Activated CD4-positive, alpha-beta T cell treated with anti-CD3 and anti-CD28 coated beads, Interleukin-2, amount 50 U/mL, for 1 hour (primary cell): ENCODE measurements at regions not wholly inside any gene's neighbourhood (a gene's known extent, or its start where the extent isn't known, plus 50 kb on each side); places are given as distances from the start of the nearest gene placed in this dataset.
"Not testable (repeated sequence)": the region's sequence is repeated elsewhere in the genome, so short reads cannot be mapped to it uniquely, and the experiment has no call there.

Source experiments
- DNase-seq: peaks from one replicate; pipeline ENCODE4 v3.0.0-alpha.2; 2020

DNA sequence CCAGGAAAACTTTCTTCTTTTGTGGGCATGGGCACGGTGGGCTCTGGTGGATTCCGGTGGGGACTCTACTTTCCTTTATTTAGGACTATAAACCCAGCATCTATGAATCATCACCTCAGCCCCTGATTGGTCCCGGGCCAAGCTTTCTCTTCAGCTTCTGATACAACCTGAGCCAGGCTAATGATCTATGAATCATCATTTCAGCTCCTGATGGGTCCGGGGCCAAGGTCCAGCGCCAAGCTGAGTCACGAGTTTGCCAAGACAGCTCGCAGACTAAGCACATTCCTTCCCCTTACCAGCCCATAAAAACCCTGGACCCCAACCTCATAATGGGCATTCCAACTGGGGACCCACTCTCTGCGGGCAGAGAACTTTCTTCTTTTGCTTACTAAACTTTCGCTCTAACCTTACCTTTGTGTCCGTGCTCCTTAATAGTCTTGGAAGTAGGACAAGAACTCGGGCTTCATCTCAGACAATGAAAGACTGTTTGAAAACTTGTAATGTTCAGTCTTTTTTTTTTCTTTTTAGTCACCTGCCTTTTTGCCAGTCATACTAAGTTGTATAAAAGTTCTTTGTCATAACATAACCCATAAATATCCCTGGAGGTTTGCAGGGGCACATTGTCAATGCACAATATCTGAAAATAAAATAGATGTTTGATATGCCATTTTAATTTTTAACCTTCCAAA lies 904.9 kb upstream of the EPHA5 start:
- DNase-seq, result no peak

DNA sequence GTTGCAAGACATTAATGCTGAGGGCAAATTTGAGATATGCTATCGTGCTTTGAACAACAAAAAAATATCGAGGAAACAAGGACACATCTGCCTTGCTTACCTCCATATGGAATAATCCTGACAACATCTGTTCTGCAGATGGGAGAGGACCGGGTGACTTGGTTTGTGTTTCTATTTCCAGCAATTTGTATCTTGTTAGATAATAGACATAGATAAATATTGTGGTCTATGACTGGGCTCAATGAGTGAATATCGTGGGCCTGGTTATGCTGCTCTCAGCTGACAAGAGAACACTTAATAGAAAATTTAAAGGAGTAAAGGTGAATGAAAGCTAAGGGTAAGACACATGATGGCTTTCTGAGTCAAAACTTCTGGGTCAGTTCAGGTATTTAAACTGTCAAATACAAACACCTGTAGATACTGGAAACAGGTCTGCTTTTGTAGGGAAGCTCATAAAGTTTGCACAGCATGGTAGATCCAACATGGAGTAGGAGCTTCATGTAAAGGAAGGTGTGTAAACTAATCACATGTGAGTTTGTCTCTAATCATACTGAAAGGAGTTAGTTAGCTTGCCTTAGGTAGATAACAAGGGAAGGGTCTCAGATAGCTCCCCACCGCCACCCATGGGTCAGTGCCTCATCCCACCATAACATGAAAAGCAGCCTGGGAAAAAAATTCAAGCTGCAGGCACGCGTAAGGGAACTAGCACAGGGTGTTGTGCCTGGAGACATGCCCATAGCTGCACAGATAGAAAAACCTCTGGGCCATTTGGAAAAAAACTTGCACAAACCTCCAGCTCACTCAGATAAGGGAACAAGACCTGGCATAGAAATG lies 904.1 kb upstream of the EPHA5 start:
- no peak for DNase-seq

DNA sequence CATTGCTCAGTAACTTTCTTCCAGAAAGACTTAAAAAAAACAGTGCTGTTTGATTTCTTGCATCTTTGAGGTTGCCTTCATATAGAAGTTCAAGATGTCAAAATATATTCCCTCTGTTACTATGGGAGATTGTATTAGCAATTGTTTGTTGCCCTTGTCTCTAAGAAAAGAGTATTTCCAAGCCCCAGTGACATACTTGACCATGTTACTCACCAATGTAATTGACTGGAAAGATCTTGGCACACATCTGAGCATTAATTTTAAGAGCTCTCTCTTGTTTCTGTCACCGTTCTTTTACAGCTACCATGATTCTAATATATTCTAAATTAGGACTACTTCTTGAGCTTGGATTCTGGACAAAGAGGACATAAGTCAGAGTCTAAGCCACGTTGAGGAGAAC lies 902.7 kb upstream of the EPHA5 start:
- DNase-seq, result no peak

DNA sequence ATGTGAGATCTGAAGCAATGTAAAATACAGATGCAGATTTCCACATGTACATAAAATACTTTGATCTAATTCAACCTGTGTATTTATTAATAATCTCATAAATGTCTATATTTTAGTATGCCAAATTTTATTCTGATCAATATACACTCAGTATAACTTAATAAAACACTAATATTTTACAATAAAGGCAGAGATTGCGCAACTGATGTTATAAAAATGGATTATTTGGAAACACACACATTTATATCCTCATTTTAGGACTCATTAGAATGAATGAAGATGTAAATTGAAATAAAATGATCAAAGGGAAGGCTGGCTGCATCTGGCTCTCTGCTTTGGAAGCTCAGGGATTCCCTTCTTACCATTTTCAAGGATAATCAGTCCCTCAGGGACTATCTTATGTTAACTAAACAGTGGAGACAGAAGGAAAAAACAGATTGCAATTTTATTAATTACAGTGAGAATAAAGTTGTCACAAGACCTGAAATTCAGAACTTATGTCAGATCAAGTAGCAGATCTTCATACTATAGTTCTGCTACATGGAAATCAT lies 900.9 kb upstream of the EPHA5 start:
- DNase-seq, result no peak

DNA sequence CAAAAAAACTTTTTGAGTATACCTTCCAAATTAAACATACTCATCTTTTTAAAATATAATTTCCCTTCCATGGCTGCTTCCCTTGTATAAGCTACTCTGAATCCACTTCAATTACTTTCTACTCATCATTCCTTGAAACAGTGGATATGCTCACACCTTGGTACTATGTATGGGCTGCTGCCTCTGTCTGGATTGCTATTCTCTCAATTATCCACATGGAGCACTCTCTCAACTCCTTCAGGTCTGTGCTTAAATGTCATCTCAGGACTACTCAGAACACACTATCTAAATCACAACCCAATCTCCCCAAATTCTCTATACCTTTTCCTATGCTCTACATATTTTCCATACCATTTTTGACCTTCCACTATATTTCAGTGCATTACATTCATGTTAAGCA lies 898.9 kb upstream of the EPHA5 start:
- no peak for DNase-seq

DNA sequence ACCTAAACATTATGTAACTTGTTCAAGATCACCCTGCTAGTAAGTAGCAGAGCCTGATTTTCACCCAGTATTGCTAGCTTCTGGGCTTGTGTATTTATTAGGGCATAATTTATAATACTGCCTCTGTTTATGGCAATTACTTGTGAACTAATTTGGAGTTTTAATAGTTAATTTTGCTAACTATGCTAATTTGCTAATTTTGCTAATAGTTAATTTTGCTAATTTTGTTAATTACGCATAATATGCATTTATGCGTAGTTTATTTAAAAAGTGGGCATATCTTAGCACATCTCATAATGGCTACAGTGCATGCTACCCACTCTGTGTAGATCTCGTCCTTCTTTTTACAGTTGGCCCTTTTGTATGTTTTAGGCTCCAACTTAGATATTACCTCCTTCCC lies 898.1 kb upstream of the EPHA5 start:
- no peak for DNase-seq

DNA sequence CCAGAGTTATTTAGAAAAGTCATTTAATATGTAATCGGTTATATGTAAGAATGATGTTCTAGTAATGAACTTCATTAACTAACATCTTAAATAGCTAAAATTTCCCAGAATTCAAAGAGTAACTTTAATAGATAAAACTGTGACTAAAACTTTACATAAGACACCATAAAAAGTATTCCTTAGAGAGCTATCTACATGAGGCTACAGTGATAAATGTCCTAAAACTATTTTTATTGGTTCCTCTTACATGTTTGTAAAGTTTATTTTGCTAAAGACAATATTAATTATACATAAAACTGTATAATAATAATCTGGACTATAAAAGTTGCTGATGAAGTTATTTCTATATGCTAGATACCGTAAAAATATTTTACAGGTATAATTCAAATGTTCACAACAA lies 897.7 kb upstream of the EPHA5 start:
- no peak for DNase-seq

DNA sequence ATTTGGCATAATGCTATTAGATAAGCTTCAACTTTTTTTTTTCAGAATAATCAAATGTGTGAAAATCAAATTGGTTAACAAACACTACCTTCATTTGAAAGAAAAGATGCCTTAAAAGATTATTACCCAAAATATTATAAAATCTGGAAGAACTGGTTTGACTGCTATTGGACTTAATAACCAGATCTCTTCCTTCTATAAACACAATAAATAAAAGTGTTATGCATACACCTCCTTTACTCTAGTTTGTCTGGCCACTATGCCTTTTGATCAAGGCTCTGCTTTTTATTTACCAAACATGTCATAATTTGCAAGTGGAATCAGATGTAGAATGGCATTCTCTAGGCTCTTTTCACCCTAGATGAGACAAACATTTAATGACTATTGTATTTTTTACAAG lies 897.3 kb upstream of the EPHA5 start:
- DNase-seq, result no peak

DNA sequence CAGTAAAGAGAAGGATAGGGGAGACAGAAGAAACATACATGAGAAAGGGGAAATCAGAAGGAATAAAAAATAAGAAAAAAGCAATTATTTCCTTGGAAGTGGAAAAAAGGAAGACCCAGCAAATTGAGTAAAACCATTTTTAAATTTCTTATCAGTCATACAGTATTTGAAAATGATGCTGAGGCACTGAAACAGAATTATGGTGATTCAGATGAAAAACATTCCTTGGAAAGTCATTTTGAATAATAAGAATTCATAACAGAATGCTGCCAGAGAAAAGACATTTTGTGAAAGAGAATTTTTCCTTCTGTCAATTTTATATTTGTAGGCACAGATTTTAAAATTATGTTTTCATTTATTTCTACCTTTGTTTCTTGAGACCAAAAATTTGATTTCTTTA lies 895.5 kb upstream of the EPHA5 start:
- no peak for DNase-seq

DNA sequence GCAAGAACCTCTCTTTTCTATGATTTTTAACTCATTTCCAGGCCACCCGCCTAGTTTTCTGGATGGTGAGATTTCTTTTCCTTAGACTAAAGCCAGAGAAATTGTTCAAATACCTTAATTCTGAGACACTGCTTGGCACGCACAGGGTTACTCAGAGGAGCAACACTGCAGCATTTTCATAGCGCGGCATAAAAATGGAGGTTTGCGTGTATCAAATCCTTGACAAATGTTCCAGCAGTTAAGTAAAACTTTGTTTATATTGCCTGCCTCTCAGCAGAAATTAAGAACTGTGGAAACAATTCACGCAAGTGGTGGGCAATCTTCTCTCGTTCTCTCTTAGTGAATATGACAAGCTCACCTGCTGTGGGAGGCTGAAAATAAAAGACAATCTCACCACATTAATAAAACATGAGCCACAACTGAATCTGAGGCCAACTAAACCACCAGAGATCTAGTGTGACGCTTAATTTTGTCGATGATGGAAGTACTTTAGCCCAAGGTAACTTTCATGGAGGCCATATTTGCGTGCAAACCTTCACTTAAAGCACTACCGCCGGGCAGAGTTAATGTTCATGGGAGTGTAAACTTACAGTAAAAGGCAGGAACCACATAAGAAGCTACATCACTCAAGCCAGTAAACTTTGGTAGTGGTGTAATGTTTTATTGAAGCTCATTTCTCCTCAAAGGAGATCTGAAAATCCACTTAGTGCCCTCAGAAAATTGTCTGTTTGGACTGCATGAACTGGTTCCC lies 894.8 kb upstream of the EPHA5 start:
- no peak for DNase-seq

DNA sequence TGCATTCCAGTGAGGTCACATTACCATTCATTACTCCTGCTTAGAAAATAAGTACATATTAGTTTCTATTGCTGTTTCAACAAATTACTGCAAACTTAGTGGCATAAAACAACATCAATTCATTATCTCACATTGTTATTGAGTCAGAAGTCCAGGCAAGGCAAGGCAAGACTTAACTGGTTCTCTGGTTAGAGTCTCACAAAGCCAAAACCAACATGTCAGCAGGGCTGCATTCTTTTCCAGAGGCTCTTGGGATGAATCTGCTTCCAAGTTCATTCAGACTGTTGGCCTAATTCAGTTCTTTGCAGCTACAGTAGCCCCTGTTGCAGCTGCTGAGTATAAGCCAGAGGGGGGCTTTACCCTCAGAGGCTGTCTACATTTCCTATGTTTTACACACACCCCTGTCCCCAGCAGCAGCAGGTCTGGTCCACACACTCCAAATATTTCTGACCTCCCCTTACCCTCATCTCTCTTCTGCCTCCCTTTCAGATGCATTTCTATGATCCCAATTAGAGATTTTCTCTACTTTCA lies 892.1 kb upstream of the EPHA5 start:
- DNase-seq, result no peak

DNA sequence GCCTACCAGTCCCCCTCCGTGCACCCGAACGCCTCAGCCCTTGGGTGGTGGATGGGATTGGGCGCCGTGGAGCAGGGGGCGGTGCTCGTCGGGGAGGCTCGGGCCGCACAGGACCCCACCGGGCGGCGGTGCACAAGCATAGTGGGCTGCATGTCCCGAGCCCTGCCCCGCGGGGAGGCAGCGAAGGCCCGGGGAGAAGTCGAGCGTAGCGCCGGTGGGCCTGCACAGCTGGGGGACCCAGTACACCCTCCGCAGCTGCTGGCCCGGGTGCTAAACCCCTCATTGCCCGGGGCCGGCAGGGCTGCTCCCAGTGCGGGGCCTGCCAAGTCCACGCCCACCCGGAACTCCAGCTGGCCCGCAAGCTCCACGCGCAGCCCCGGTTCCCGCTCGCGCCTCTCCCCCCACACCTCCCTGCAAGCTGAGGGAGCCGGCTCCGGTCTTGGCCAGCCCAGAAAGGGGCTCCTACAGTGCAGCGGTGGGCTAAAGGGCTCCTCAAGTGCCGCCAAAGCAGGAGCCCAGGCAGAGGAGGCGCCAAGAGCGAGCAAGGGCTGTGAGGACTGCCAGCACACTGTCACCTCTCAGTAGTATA lies 891.3 kb upstream of the EPHA5 start:
- DNase-seq, result not testable (repeated sequence)

DNA sequence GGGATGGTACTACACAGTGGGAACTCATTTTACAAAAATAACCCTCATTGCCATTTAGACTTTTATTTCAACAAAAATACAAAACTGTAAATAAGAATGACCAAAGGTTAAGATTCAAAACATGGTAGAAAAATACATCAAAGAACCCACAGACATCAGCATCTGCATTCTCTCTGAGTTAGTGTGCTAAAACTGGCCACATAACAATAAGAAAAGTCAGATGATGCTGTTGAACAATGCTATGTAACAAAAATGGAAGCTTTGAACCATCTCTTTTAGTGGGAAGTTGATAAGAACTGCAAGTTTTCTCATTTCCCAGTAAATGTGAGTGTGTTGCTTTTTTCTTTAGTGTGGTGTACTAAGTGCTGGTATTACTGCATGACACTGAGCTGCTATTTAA lies 888.4 kb upstream of the EPHA5 start:
- no peak for DNase-seq

DNA sequence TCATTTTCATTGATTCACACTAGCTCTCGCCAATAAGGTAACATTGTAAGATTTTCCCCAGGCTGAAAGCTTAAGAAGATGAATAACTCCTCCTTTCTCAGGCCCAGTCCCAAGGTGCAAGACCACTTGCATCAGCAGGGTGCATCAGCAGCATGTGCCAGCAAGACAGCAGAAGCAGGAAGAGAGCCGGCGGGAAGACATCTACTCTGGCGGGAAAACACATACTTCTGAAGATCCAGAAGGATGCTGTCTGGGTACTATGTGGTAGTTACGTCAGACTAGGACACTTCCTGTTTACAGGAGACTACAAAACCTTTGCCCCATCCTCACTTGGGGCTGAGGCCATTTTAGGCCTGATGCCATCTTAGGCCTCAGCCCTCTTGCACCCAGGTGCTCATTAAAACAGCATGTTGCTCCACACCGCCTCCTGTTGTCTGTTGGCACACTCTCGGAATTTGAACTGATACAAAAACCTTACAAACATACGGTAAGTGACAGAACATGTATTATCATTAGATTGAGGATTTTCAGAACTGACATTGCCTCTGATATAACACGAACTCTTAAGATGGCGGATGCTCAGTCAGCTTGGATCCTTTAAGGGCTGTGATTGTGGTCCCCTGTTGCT lies 886.5 kb upstream of the EPHA5 start:
- DNase-seq, result no peak

DNA sequence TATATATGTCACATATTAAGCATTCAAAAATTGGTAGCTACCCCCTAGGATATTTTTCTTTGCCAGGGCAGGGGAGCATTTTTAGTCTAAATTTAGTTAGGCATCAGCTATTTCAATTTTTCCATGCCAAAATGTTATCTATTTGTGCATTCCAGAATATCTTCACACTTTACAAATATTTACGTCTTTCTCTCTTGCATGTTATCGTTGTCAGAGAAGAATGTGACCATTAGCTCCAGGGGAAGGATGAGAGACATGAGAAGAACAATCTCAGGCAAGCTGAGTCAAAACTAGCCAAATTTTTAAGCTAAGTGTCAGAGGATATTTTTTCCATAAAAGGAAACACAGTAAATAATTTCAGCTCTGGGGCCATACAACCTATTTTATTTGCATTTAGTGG lies 885.0 kb upstream of the EPHA5 start:
- no peak for DNase-seq

DNA sequence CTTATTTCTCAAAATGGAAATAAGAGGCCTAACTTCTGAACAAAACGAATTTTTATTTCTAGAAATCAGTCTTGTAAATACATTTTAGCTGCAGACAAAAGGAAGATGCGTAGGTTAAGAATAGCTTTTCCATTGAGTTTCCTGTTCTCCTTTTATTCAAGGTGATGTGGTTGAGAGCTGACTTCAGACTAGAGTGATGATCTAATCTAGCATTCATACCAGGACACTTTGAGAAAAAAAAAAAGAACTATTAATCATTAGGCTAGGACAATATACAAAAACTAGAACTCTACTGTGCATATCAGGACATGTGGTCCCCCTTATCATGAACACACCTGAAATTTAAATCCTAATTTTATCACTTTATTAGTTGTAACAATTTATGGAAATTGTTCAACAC lies 884.5 kb upstream of the EPHA5 start:
- no peak for DNase-seq

DNA sequence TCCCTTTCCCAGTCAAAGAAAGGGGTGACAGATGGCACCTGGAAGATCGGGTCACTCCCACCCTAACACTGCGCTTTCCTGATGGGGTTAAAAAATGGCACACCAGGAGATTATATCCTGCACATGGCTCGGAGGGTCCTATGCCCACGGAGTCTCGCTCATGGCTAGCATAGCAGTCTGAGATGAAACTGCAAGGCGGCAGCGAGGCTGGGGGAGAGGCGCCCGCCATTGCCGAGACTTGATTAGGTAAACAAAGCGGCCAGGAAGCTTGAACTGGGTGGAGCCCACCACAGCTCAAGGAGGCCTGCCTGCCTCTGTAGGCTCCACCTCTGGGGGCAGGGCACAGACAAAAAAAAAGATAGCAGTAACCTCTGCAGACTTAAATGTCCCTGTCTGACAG lies 875.0 kb upstream of the EPHA5 start:
- DNase-seq, result not testable (repeated sequence)

DNA sequence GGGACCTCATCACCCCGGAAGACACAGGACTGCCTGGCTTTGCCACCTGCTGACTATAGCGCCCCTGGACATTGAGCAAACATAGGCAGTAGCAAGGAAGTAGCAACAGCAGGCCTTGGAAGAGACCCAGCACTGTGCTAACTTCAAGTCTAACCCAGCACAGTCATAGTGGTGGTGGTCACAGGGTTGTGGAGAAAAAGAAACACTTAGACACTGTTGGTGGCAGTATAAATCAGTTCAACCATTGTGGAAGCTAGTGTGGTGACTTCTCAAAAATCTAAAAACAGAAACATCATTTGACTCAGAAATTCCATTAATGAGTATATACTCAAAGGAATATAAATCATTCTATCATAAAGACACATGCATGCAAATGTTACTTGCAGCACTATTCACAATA lies 874.0 kb upstream of the EPHA5 start:
- no peak for DNase-seq

DNA sequence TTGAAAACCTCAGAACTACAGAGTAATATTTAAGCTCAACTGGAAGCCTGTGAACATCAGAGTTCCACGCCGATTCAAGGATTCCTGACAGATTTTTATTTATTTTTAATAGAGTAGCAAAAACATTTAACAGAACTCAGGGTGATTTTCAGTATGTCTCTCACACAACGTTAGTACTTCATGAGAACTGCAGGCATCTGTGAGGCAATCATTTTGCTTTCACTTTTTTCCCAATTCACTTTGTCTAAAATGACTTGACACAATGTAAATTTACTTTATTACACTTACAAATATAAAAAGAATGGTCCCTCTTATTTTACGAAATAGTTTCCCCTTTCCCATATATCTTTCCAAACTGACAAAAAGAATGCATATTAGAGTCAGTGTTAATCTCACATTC lies 869.5 kb upstream of the EPHA5 start:
- DNase-seq, result no peak

DNA sequence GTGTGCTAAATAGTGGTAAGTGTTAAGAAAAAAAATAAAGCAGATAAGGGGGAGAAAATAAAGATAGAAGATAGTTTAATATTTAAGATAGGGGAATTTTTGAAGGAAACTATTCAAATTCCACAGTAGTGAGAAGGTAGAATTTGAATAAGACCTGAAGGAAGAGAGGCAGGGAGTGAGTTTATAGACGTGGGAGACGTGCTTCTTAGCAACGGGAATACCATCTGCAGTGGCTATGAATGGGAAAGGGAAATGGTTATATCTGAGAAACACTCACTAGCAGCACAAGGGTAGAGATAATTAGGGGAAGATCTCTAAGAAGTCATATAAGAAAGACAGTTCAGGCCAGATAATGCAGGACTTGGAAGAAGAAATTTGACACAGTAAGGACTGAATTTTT lies 854.5 kb upstream of the EPHA5 start:
- DNase-seq, result no peak

DNA sequence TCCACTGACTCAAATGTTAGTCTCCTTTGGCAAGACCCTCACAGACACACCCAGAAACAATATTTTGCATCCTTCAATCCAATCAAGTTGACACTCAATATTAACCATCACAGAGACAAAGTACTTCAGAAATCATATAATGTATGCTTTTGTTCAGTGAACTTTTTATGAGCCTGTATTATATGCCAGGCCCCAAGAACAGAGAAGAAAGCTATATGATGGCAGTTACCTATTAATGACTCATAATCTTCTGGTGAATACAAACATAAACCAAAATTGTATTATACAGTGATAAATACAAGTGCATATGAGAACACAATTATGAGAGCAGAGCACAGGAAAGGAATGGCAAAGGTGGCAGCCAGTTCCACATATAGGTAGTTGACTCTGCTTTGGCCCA lies 852.0 kb upstream of the EPHA5 start:
- DNase-seq, result no peak

DNA sequence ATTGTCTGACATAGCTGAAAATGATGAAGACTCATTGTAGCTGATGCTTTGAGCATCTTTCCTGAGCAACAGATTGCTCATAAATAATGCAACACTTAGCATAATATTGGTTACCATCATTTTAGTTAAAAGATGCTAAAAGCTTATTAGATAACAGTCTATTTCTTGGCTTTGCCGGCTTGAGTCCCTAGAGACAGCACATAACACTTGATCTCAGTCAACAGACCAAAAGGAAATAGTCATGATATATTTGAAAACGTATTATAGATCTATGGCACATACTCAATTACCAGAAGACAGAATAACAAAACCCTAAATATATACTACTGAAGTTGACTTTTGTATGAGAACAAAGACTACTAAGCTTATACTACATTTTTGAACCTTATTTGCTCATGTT lies 846.7 kb upstream of the EPHA5 start:
- no peak for DNase-seq

DNA sequence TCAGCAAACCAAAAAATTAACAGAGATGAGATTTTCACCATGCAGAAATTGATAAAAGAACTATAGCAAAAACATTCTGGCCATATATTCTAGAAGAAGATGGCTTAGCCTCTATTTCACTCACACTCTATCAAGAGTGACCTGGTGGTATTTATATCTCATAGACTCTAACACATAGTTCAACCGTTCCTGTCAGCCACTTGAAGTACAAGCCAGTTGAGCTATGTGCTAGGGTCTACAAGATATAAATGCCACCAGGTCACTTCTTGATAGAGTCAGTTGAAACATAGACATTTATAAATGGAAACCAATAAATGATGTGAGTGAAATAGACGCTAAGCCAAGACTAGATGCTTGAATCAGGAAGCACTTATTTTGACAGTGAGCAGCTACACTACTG lies 836.7 kb upstream of the EPHA5 start:
- DNase-seq, result no peak
